GM12878 (cell line): ENCODE measurements at regions not wholly inside any gene's neighbourhood (a gene's known extent, or its start where the extent isn't known, plus 50 kb on each side); places are given as distances from the start of the nearest gene placed in this dataset.

Experiments used
- ATAC-seq: fragments of 200-7000 bp; cut with Tn5 transposase; 3 replicates; pipeline ENCODE4 v1.9.1; 2020; ENCODE audit warnings: mild to moderate bottlenecking, moderate library complexity
- BruUV-seq: library from RNA; stranded (reverse); fragments of 400-500 nt; replicated peaks from 2 replicates; lab custom pipeline; 2021; lab: Mats Ljungman, UMichigan
- CTCF ChIA-PET: fragments of 300-600 bp; sonication (Branson Sonifier 250); formaldehyde crosslinking; extraction: SDS; loops from one replicate; lab custom pipeline; 2021; ENCODE audit warnings: inconsistent platforms; lab: Yijun Ruan, JAX
- POLR2A ChIA-PET: fragments of 350-600 bp; formaldehyde crosslinking; extraction: SDS; loops from one replicate; lab custom pipeline; 2021; ENCODE audit warnings: inconsistent platforms; lab: Charles Lee
- RAD21 ChIA-PET: fragments of 300-600 bp; sonication (Branson Sonifier 250); formaldehyde crosslinking; loops from one replicate; lab custom pipeline; 2023; ENCODE audit warnings: antibody characterized with exemption; ENCODE audit not compliant: unreplicated experiment; lab: Charles Lee
- SMC1A ChIA-PET: fragments of 300-600 bp; sonication (Branson Sonifier 250); formaldehyde crosslinking; loops from one replicate; lab custom pipeline; 2023; ENCODE audit not compliant: unreplicated experiment, uncharacterized antibody; lab: Charles Lee
- DNase-seq: peaks from one replicate; pipeline ENCODE4 v3.0.0-alpha.2; 2011; ENCODE audit warnings: low read depth, low spot score
- FAIRE-seq: peaks from 3 replicates; lab custom pipeline; 2011; peaks lifted over from hg19 to GRCh38; lab: Jason Lieb, UNC
- H2AFZ ChIP-seq: 2 replicates; pipeline ENCODE4 v1.6.0; 2011; ENCODE audit warnings: low read depth, low read length, control low read depth; ENCODE audit not compliant: control insufficient read depth
- H3K27ac ChIP-seq: 2 replicates; pipeline ENCODE4 v1.5.1; 2011; ENCODE audit warnings: control low read depth; ENCODE audit not compliant: control insufficient read depth, insufficient read depth
- H3K27me3 ChIP-seq, 2 experiments: replicated peaks in 1 of 2; 2 replicates each; pipeline versions ENCODE4 v1.6.0 to v1.6.1; 2011; ENCODE audit warnings: low read length in 1 of 2; ENCODE audit not compliant: control insufficient read depth in 2 of 2, insufficient read depth in 2 of 2
- H3K36me3 ChIP-seq, 2 experiments: 2 replicates each; pipeline ENCODE4 v1.5.1; 2011; ENCODE audit warnings: low read length in 1 of 2; ENCODE audit not compliant: control insufficient read depth in 2 of 2, insufficient read depth in 2 of 2
- H3K4me1 ChIP-seq: 2 replicates; pipeline ENCODE4 v1.6.1; 2011; ENCODE audit warnings: mild to moderate bottlenecking, low read length, moderate library complexity, mixed read lengths; ENCODE audit not compliant: control insufficient read depth, insufficient read depth
- H3K4me2 ChIP-seq: 2 replicates; pipeline ENCODE4 v1.6.0; 2011; ENCODE audit warnings: control low read depth; ENCODE audit not compliant: control insufficient read depth, insufficient read depth
- H3K4me3 ChIP-seq: fragments of 200-600 bp; sonication (generic); 2 replicates; pipeline ENCODE4 v1.5.1; 2016
- H3K79me2 ChIP-seq: 2 replicates; pipeline ENCODE4 v1.6.0; 2011; ENCODE audit warnings: low read length; ENCODE audit not compliant: control insufficient read depth, insufficient read depth
- H3K9ac ChIP-seq: 2 replicates; pipeline ENCODE4 v1.8.0; 2011; ENCODE audit warnings: low read length, control low read depth, mixed read lengths; ENCODE audit not compliant: control insufficient read depth, insufficient read depth
- H3K9me3 ChIP-seq: replicated peaks from 3 replicates; pipeline ENCODE4 v1.5.1; 2011; ENCODE audit warnings: mild to moderate bottlenecking, low read length; ENCODE audit not compliant: control insufficient read depth, insufficient read depth
- H4K20me1 ChIP-seq: 2 replicates; pipeline ENCODE4 v1.6.0; 2011; ENCODE audit not compliant: control insufficient read depth, insufficient read depth
- CBX5 ChIP-seq: sonication (generic); IDR thresholded peaks from 2 replicates; pipeline ENCODE4 v1.6.1; 2016; ENCODE audit warnings: low read depth, moderate library complexity, mild to moderate bottlenecking, inconsistent platforms
- IKZF1 ChIP-seq: fragments of 450-650 bp; conservative IDR thresholded peaks from 2 replicates; pipeline ENCODE4 v1.6.1; 2017; ENCODE audit warnings: antibody characterized with exemption, mild to moderate bottlenecking
- KAT2A ChIP-seq: conservative IDR thresholded peaks from 2 replicates; pipeline ENCODE4 v1.6.1; 2011; ENCODE audit warnings: low read depth, low read length; ENCODE audit not compliant: control insufficient read depth
- KDM1A ChIP-seq: fragments of 200-600 bp; sonication (generic); IDR thresholded peaks from 2 replicates; pipeline ENCODE4 v1.6.1; 2016; ENCODE audit warnings: borderline replicate concordance
- MEF2B ChIP-seq: fragments of 450-650 bp; IDR thresholded peaks from 2 replicates; pipeline ENCODE4 v1.6.1; 2018; ENCODE audit warnings: mild to moderate bottlenecking, moderate library complexity; ENCODE audit not compliant: partially characterized antibody, poor library complexity, severe bottlenecking
- NFIC ChIP-seq: IDR thresholded peaks from 2 replicates; pipeline ENCODE4 v1.6.1; 2012; ENCODE audit warnings: low read depth, mild to moderate bottlenecking, inconsistent platforms, low read length, moderate library complexity
- PAX8 ChIP-seq: fragments of 450-650 bp; IDR thresholded peaks from 2 replicates; pipeline ENCODE4 v1.6.1; 2017; ENCODE audit warnings: mild to moderate bottlenecking, moderate library complexity
- POLR2AphosphoS2 ChIP-seq: IDR thresholded peaks from 2 replicates; pipeline ENCODE4 v1.6.1; 2011; ENCODE audit warnings: low read depth, mild to moderate bottlenecking, low read length, improper control_type of control experiment, moderate library complexity
- RAD21 ChIP-seq: IDR thresholded peaks from 2 replicates; pipeline ENCODE4 v1.6.1; 2011; ENCODE audit warnings: mild to moderate bottlenecking, low read depth, low read length, moderate library complexity; ENCODE audit not compliant: insufficient read depth
- RUNX3 ChIP-seq: IDR thresholded peaks from 2 replicates; pipeline ENCODE4 v1.6.1; 2012; ENCODE audit warnings: low read length, inconsistent platforms
- SMARCA5 ChIP-seq: fragments of 450-650 bp; IDR thresholded peaks from 2 replicates; pipeline ENCODE4 v1.6.1; 2017; ENCODE audit warnings: mild to moderate bottlenecking
- ZBED1 ChIP-seq: IDR thresholded peaks from 2 replicates; pipeline ENCODE4 v1.6.1; 2016; ENCODE audit warnings: borderline replicate concordance
- ZNF274 ChIP-seq: IDR thresholded peaks from one replicate; pipeline ENCODE4 v1.8.0; 2011; ENCODE audit not compliant: insufficient read length, insufficient read depth
- WGBS: methylation state at CpG from one replicate; pipeline ENCODE4 v1.1.6; 2016; ENCODE audit warnings: low lambda C conversion rate; ENCODE audit not compliant: insufficient replicate concordance, insufficient coverage; ENCODE audit errors: missing lambda C conversion rate; 5-methylcytosine and 5-hydroxymethylcytosine counted together
- in situ Hi-C: fragments of 300-500 bp; cut with MboI; formaldehyde crosslinking; loops from 9 replicates; pipeline ENCODE4 v1.14.3; 2018; ENCODE audit warnings: mixed read lengths
- intact Hi-C: fragments of 100-400 bp; cut with micrococcal nuclease; formaldehyde crosslinking; loops from one replicate; pipeline ENCODE4 v1.14.2; 2022; ENCODE audit not compliant: unreplicated experiment
- TF ChIP-seq, protein P1 (sequence below): IDR thresholded peaks from 2 replicates; pipeline ENCODE4 v1.6.1; 2012; ENCODE audit warnings: mild to moderate bottlenecking, low read depth, low read length

DNA sequence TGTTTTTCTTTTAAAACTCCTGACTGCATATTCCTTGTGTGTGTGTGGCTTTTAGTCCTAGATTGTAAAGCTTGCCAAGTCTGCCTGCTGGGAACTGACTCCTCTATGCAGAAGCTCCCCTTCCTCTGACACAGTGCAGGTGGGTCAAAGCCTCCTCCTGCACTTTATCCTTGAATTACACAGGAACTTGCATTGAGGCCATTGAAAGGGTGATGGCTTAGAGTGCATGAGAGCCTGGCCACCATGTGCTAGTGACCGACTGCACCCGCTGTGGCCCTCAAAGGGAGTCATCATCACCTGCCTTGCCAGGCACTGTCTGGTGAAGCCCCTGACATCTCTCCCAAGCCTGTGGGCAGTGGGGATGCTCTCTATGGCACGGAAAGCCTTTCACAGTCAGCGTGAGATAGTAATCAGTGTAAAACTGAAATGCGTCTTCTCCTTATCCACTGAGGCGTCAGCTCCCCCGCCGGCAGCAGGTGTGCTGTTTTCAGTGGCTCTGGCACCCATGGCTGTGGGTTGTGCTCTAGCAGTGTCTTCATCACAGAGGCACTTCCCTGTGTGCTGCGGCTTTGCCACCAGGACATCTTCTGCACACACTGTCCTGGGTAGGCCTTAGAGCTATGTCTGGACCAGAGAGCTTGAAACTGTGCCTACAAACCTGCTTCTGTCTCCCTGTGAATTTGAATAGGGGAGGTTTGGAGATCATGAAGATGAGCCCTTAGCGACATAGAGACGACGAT is 87.9 kb downstream of the THBS2 start:
- H3K79me2 ChIP-seq: no peaks in the 10 kb centered on the region
- DNase-seq (no peak), FAIRE-seq (no peak), ATAC-seq (no peak)
- no peak overlapping the region for H3K4me3 ChIP-seq
- no peaks in the 10 kb centered on the region for H3K27me3 ChIP-seq
- RAD21 ChIA-PET: no interaction called here
- CTCF ChIA-PET: no interaction called here
- intact Hi-C loops (no loop called here), in situ Hi-C loops (no loop called here)
- 47% methylated on average over 12 of the region's 12 CpGs for whole genome bisulfite sequencing
- SMC1A ChIA-PET: no interaction called here
- H3K4me2 ChIP-seq: no peak overlapping the region
- H3K27ac ChIP-seq: no peak overlapping the region
- H3K4me1 ChIP-seq: no peaks in the 10 kb centered on the region
- H3K9me3 ChIP-seq: no peaks in the 10 kb centered on the region; the same call in 2 of the 3 replicates
- BruUV-seq: no TSS peak
- no peak overlapping the region for H2AFZ ChIP-seq
- POLR2A ChIA-PET: no interaction called here
- H3K36me3 ChIP-seq: no peaks in the 10 kb centered on the region
- TF ChIP-seq KAT2A: no peak
- TF ChIP-seq, all 136 proteins: peak for 0
- Histone ChIP-seq H3K9ac (no peak overlapping the region), H4K20me1 (no peaks in the 10 kb centered on the region)

DNA sequence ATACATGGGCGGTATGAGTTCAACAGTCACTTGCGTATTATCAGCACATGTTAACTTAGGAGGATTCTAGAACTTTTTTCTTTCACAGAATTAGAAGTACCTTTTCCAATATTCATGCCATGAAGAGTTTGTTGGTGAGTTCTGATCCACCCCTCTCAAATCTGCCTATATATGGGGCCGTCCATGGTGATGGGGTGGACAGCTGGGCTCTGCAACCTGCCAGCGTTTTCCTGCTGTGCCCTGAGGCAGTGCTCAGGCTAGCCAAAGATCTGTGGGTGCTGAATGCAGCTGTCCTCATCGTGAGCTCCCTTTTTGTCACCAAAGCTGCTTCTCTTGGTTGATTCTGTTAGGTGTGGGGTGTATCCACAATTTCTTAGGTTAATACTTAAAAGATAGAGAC is 88.7 kb downstream of the THBS2 start:
- no peak for DNase-seq
- WGBS: 28% methylated on average over 5 of the region's 5 CpGs
- H3K27ac ChIP-seq: no peak overlapping the region
- SMC1A ChIA-PET: no interaction called here
- no peak overlapping the region for H3K9ac ChIP-seq
- RAD21 ChIA-PET: no interaction called here
- H3K79me2 ChIP-seq: no peaks in the 10 kb centered on the region
- no peak for FAIRE-seq
- no peak overlapping the region for H2AFZ ChIP-seq
- no peak for ATAC-seq
- H3K4me2 ChIP-seq: no peak overlapping the region
- H3K36me3 ChIP-seq: no peaks in the 10 kb centered on the region
- H4K20me1 ChIP-seq: no peaks in the 10 kb centered on the region
- no peaks in the 10 kb centered on the region for H3K4me1 ChIP-seq
- intact Hi-C loops: no loop called here
- no peak overlapping the region for H3K4me3 ChIP-seq
- no peaks in the 10 kb centered on the region for H3K27me3 ChIP-seq
- POLR2A ChIA-PET: no interaction called here
- CTCF ChIA-PET: no interaction called here
- H3K9me3 ChIP-seq: no peaks in the 10 kb centered on the region; the same call in 2 of the 3 replicates
- no TSS peak for BruUV-seq
- in situ Hi-C loops: no loop called here
- TF ChIP-seq CBX5 (no peak), RUNX3 (no peak), POLR2AphosphoS2 (no peak), RAD21 (no peak), PAX8 (no peak), SMARCA5 (no peak), NFIC (no peak), ZNF274 (no peak), MEF2B (no peak), KDM1A (no peak), IKZF1 (no peak), ZBED1 (no peak)
- TF ChIP-seq, protein P1, sequence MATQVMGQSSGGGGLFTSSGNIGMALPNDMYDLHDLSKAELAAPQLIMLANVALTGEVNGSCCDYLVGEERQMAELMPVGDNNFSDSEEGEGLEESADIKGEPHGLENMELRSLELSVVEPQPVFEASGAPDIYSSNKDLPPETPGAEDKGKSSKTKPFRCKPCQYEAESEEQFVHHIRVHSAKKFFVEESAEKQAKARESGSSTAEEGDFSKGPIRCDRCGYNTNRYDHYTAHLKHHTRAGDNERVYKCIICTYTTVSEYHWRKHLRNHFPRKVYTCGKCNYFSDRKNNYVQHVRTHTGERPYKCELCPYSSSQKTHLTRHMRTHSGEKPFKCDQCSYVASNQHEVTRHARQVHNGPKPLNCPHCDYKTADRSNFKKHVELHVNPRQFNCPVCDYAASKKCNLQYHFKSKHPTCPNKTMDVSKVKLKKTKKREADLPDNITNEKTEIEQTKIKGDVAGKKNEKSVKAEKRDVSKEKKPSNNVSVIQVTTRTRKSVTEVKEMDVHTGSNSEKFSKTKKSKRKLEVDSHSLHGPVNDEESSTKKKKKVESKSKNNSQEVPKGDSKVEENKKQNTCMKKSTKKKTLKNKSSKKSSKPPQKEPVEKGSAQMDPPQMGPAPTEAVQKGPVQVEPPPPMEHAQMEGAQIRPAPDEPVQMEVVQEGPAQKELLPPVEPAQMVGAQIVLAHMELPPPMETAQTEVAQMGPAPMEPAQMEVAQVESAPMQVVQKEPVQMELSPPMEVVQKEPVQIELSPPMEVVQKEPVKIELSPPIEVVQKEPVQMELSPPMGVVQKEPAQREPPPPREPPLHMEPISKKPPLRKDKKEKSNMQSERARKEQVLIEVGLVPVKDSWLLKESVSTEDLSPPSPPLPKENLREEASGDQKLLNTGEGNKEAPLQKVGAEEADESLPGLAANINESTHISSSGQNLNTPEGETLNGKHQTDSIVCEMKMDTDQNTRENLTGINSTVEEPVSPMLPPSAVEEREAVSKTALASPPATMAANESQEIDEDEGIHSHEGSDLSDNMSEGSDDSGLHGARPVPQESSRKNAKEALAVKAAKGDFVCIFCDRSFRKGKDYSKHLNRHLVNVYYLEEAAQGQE: no peak
